ENCODE measurements at regions not wholly inside any gene's neighbourhood (a gene's known extent, or its start where the extent isn't known, plus 50 kb on each side); places are given as distances from the start of the nearest gene placed in this dataset.

- TF ChIP-seq CTCF (IDR thresholded peaks at IDR 0.05) (no peak), POLR2A (IDR thresholded peaks at IDR 0.05) (no peak)
Measured at GRCh38 chr10:59960751-59961150, 54.4 kb upstream of the CCDC6 start.

All from upper lobe of left lung (tissue), 4 donors.